ENCODE measurements at regions not wholly inside any gene's neighbourhood (a gene's known extent, or its start where the extent isn't known, plus 50 kb on each side); places are given as distances from the start of the nearest gene placed in this dataset.
"Not testable (repeated sequence)": the region's sequence is repeated elsewhere in the genome, so short reads cannot be mapped to it uniquely, and the experiment has no call there.

GRCh38 chr11:106160494-106160893 is 83.0 kb downstream of the AASDHPPT start:
- TF ChIP-seq CTCF (IDR thresholded peaks at IDR 0.05): no peak
- no peak for TF ChIP-seq POLR2A (IDR thresholded peaks at IDR 0.05)
- H3K4me3 ChIP-seq: no peak overlapping the region
- DNase-seq: no peak
- H3K9me3 ChIP-seq: no peaks in the 10 kb centered on the region
- no peak overlapping the region for H3K27ac ChIP-seq
- H3K36me3 ChIP-seq: no peaks in the 10 kb centered on the region
- H3K27me3 ChIP-seq: no peaks in the 10 kb centered on the region
- H3K4me1 ChIP-seq: peaks cover 0 to 12% (median 0%) of the 10 kb centered on the region in 4 donors

- Histone ChIP-seq H3K27ac (peak overlapping the region in 1 of 4 donors; percentile 4), H3K36me3 (no peaks in the 10 kb centered on the region), H3K27me3 (no peaks in the 10 kb centered on the region), H3K4me3 (no peak overlapping the region), H3K9me3 (peaks cover 0 to 3% (median 0%) of the 10 kb centered on the region in 4 donors), H3K4me1 (peaks cover 0 to 8% (median 0%) of the 10 kb centered on the region in 4 donors)
- no peak for DNase-seq
- TF ChIP-seq POLR2A (IDR thresholded peaks at IDR 0.05): no peak
- TF ChIP-seq CTCF (IDR thresholded peaks at IDR 0.05): no peak
These were observed 84.5 kb downstream of the AASDHPPT start for GRCh38 chr11:106161775-106162634.

GRCh38 chr11:106167085-106167484 is 89.6 kb downstream of the AASDHPPT start:
- H3K27me3 ChIP-seq: no peaks in the 10 kb centered on the region
- H3K27ac ChIP-seq: no peak overlapping the region
- H3K4me3 ChIP-seq: no peak overlapping the region
- no peaks in the 10 kb centered on the region for H3K36me3 ChIP-seq
- peaks cover 0 to 9% (median 0%) of the 10 kb centered on the region in 4 donors for H3K9me3 ChIP-seq
- no peaks in the 10 kb centered on the region for H3K4me1 ChIP-seq
- DNase-seq: no peak
- TF ChIP-seq CTCF (IDR thresholded peaks at IDR 0.05) (no peak), POLR2A (IDR thresholded peaks at IDR 0.05) (no peak)

- no peak overlapping the region for H3K27ac ChIP-seq
These were observed 95.0 kb downstream of the AASDHPPT start for GRCh38 chr11:106172386-106172991.

GRCh38 chr11:106173291-106173690 is 95.8 kb downstream of the AASDHPPT start:
- DNase-seq: no peak
- Histone ChIP-seq H3K36me3 (no peaks in the 10 kb centered on the region), H3K9me3 (no peaks in the 10 kb centered on the region), H3K4me1 (no peaks in the 10 kb centered on the region), H3K27ac (no peak overlapping the region), H3K4me3 (no peak overlapping the region), H3K27me3 (no peaks in the 10 kb centered on the region)
- TF ChIP-seq POLR2A (IDR thresholded peaks at IDR 0.05) (no peak), CTCF (IDR thresholded peaks at IDR 0.05) (no peak)

More at GRCh38 chr11:106172386-106172991, 95.0 kb downstream of the AASDHPPT start:
- Histone ChIP-seq H3K9me3 (peaks cover 0 to 5% (median 0%) of the 10 kb centered on the region in 4 donors), H3K4me3 (no peak overlapping the region), H3K36me3 (no peaks in the 10 kb centered on the region), H3K27me3 (no peaks in the 10 kb centered on the region), H3K4me1 (no peaks in the 10 kb centered on the region)
- no peak for DNase-seq
- TF ChIP-seq CTCF (IDR thresholded peaks at IDR 0.05) (no peak), POLR2A (IDR thresholded peaks at IDR 0.05) (no peak)

- not testable (repeated sequence) for H3K4me3 ChIP-seq, DNase-seq, H3K4me1 ChIP-seq, H3K9me3 ChIP-seq, H3K36me3 ChIP-seq, H3K27ac ChIP-seq, H3K27me3 ChIP-seq
These were observed 96.5 kb downstream of the AASDHPPT start for GRCh38 chr11:106174003-106174402.
